HG02610 (cell line): ENCODE measurements at regions not wholly inside any gene's neighbourhood (a gene's known extent, or its start where the extent isn't known, plus 50 kb on each side); places are given as distances from the start of the nearest gene placed in this dataset.

ENCODE experiments used
- ATAC-seq: cut with Tn5 transposase; IDR thresholded peaks from one replicate; pipeline ENCODE4 v1.9.1; 2021; ENCODE audit warnings: mild to moderate bottlenecking, moderate library complexity; ENCODE audit not compliant: unreplicated experiment

DNA sequence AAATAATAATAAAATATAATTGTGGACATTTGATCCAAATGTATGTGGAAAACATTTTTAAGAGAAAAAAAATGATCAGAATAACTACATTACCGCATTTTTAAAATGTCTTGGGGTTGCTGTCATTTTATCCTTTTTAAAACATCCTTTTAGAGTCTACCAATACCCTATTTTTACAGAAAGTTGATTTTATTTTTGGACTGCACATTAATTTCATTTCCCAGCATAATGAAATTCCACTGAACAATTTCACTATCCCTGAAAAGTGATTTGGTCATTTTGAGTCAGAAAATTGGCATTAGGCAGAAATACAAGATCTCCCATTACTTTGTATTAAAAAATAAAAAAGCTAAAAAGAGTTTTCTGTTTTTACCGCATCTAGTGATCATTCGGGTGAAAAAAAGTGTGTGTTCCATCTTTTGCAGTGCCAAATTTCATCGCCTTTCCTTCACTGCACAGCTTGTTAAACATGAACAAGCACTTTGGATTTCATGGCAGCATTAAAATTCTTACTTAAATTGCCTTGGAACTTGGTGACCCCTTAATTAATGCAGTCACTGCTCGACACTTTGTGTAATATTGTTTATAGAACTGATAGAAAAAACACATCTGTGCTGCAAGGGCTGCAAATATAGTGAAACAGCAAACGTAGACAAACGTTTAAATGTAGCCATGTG lies 611.7 kb downstream of the TSN start:
- no peak for ATAC-seq

- no peak for ATAC-seq
These were observed 612.2 kb downstream of the TSN start for GRCh38 chr2:122367646-122368010.

GRCh38 chr2:122368576-122369243 lies 613.3 kb downstream of the TSN start:
- no peak for ATAC-seq

- no peak for ATAC-seq
These were observed 623.1 kb downstream of the TSN start for GRCh38 chr2:122378521-122378920.

DNA sequence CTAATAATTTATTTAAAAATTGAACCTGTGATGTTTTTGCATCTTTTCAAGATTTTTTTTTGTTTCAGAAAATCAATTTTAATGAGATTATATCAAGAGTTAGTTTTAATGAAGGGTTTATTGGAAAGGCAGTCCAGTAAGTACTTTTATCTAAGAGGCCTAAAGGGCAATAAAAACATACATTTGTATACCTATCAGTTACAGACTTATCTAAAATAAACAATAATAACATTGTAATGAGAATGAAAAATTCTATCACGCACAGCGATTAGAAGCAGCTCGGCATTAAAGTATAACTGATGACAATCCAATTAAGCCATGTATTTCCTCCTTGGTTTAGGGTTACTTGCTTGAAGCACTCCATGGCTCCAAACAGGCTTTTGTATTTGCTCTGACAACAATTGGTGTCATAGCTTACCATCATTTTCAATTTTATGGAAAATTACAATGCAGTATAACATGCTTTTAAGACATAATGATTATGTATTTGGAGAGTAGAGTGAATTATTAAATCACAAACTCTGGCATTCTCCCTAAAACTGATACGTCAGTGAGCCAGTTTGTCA lies 629.4 kb downstream of the TSN start:
- ATAC-seq, result no peak

DNA sequence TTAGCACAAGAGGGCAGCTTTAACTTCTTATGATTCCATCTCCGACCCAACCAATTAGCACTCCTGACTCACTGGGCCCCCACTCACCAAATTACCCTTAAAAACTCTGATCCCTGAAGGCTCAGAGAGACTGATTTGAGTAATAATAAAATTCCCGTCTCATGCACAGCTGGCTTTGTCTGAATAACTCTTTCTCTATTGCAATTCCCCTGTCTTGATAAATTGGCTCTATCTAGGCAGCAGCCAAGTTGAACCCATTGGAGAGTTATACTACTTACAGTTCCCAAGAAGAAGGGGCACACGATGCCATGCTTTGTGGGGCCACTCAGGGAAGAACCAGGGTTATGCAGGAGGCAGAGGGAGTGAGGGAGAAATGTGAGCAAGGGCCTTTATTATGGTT lies 632.8 kb downstream of the TSN start:
- ATAC-seq, result no peak

DNA sequence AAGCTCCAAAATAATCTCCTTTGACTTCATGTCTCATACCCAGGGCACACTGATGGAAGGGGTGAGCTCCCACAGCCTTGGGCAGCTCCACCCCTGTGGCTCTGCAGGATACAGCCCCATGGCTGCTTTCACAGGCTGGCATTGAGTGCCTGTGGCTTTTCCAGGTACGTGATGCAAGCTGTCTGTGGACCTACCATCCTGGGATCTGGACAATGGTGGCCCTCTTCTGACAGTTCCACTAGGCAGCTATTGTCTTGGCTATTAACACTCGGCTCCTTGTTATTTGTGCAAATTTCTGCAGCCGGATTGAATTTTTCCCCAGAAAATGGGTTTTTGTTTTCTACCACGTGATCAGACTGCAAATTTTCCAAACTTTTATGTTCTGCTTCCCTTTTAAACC lies 634.2 kb downstream of the TSN start:
- ATAC-seq, result no peak

GRCh38 chr2:122390406-122390805 lies 635.0 kb downstream of the TSN start:
- ATAC-seq, result no peak

- ATAC-seq, result no peak
These were observed 636.3 kb downstream of the TSN start for GRCh38 chr2:122391726-122392125.

DNA sequence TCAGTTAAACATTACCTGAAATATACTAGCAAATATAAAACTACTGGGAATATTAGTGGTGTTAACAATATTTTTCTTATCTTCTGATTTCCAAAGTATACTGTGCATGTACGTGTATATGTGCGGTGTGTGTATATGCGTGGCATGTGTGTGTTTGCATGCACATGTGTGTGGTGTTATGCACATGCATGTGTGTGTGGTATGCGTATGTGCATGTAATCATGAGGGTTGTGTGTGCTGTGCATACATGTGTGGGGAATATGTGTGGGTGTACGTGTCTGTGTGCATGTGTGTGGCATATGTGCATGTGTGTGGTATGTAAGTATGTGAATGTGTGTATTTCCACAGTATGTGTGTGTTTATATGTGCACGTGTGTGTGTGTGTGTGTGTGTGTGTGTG lies 640.2 kb downstream of the TSN start:
- ATAC-seq, result no peak

DNA sequence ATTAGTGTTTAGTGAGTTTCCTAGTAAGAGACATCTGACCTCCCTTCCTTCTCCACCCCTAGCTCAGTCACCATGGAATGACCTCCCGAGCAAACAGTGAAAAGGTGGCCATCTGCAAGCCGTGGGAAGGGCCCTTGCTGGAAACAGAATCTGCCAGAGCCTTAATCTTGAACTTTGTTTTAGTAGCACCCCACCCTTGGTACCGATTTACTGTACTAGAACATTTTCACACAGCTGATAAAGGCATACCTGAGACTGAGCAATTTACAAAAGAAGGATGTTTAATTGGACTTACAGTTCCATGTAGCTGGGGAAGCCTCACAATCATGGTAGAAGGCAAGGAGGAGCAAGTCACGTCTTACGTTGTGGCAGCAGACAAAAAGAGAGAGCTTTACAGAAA lies 655.8 kb downstream of the TSN start:
- ATAC-seq, result no peak

DNA sequence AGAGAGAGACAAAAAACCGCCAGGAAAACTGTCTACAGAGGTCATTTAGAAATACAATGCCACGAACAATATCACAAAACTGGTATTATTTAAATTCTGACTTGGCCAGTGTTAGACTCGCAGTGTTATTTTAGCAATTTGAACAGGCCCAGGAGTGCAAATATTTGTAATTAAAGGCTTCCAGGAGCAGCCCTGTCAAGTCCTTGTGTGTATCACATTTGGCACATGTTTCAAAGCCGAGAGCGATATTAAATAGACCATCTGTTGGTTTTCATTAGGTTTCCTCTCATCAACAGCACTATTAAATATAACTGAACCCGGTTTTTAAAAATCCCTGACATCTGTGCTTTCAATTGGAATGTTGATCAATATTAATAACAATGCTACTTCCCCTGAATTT lies 656.9 kb downstream of the TSN start:
- ATAC-seq, result no peak

DNA sequence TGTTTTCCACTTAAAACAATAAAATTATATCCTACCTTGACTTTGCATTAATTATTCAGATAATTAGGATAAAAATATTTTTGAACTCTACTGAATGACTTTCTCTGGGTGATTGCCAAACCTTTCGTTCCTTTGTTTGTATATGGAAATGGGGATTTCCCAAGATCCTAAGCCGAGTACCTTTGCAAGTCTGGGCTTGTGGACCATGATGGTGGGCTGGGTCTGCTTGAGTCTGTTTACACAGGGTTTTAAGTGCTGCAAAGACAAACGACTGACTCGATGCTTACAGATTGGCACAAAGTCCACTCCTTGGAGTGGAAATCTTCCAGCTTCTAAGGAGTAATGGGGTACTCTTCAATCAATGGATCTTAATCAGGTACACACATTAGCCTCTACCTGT lies 659.5 kb downstream of the TSN start:
- no peak for ATAC-seq

DNA sequence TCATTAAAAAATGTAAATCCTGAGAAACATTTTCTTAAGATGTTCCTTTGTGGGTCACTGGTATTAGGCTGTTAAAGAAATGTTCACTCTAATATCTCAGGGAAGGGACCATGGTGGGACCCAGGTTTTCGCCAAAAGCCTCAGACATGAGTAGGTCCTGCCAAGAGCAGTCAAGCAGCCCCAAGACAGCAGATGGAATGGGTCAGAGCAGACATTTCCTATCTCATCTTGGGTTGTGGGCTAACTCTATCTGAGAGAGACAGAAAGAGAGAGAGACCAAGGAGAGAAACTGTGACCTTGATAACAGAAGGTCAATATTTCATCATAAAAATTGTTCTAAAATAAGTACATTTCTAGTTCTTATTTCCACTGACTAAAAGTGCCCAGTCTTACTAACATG lies 661.7 kb downstream of the TSN start:
- no peak for ATAC-seq

- no peak for ATAC-seq
These were observed 666.3 kb downstream of the TSN start for GRCh38 chr2:122421775-122422174.

DNA sequence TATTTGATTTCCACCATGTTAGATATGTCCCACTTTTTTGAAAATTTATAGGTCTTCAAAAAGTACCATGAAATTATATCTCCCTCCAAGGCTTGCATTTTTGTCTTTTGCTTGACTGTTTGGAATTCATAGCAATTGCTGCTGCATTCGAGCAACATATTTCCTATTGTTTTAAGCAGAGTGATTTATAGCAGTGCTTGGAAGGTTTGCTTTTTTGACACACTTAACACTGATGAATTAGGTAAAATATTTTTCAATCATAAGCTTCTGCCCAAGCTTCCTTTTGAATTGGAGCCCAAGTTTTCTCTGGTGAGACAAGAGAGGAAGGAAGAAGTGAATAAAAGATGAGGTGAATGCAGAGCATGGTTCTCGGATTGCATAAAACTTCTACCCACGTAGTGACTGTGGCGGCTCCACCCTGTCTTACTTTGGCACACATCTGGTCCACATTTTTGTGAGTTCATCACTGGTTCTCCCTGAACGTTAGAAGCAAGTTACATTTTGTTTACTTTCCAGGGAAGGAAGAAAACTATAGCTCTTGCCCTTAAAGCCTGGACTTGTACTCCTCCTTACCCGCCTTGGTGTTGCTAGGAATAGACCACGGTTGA lies 667.0 kb downstream of the TSN start:
- no peak for ATAC-seq

DNA sequence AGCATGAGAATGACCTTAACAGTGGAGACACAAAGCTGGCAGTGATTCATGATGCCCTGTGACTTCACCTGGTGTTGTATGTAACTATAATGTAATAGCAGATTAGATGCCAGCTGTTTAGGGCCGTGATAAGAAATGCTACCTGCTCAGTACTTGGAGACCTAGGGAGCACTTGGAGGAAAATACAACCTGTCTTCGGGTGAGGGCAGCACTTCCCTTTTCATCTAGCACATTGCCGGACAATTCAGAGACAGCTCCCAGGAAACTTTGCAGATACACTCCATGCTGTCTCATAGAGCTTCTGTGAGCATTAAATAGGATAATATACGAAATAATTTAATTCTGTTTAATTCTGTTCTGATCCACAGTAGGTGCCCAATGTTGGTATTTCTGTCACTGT lies 668.5 kb downstream of the TSN start:
- ATAC-seq, result no peak

DNA sequence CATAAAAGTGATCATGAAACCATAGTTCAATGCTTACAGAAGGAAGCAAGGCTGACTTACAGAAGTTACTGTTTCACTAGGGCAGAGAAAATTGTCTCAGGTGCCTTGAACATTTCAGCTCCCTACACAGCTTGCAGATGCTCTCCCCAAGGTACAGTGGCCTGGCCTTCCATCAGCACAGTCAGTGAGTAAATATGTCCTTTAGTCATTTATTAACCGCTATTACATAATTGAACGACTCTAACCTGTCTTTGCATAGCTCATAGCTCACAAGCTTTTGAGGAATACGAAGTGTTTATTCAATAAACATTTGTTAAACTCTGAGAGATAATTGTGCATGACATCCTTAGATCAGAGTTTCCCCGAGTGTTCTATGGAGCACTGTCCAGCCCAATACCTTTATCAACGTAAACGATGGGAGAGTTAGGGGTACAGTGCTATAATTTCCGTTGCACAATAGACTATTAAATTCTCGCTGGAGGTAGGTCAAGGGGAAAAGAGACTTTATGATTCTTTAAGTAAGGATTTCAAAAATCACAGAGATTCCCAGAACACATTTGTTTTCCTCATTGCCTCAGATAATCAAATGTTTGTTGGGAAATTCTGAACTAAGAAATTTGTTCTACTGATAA lies 677.8 kb downstream of the TSN start:
- no peak for ATAC-seq

GRCh38 chr2:122445003-122445402 lies 689.6 kb downstream of the TSN start:
- no peak for ATAC-seq

DNA sequence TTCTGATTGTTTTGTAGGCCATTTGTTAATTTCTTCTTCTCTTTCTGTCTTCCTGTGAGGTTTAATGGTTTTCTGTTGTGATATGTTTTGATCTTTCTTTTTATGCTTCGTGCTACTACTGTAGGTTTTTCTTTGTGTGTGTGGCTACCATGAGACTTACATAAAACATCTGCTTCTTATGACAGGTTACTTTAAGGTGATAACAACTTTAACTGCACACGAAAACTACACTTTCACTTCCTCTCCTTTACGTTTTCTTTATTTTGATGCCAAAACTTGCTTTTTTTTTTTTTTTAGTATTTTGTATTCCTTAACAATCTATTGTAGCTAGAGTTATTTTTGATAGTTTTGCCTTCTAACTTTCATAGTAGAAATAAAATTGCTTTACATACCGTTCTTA lies 691.3 kb downstream of the TSN start:
- ATAC-seq, result no peak

GRCh38 chr2:122447237-122447636 lies 691.8 kb downstream of the TSN start:
- ATAC-seq, result no peak

DNA sequence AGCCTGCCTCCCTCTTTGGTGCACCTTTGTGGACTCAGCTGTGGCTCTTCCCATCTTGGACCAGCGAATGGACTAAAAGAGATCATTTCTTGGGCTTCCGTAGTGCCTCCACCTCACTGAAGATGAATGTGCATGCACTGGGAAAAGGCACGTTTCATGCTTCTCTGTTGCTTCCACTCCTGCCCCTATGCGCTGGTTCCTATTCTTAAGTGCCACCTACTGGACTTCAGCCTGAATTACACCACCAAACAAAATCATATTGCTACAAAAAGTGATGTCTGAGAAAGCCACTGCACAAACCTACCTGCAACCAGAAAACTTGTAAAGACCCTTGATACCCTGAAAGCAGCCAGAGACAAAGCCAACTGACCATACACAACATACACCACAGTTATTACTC lies 695.6 kb downstream of the TSN start:
- ATAC-seq, result no peak
